ENCODE measurements at regions not wholly inside any gene's neighbourhood (a gene's known extent, or its start where the extent isn't known, plus 50 kb on each side); places are given as distances from the start of the nearest gene placed in this dataset.

DNA sequence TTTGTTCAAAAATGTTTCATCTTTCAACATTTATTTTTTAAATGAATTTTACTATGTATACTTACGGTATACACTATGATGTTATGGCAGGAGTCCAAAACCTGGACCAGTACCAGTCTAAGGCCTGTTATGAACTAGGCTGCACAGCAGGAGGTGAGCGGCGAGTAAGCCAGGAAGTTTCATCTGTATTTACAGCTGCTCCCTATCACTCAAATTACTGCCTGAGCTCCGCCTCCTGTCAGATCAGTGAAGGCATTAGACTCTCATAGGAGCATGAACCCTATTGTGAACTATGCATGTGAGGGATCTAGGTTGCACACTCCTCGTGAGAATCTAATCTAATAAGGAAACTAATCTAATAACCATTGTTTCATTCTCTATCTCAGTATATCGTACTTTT lies 715.5 kb upstream of the PTPRD start:
- TF ChIP-seq, protein P1, sequence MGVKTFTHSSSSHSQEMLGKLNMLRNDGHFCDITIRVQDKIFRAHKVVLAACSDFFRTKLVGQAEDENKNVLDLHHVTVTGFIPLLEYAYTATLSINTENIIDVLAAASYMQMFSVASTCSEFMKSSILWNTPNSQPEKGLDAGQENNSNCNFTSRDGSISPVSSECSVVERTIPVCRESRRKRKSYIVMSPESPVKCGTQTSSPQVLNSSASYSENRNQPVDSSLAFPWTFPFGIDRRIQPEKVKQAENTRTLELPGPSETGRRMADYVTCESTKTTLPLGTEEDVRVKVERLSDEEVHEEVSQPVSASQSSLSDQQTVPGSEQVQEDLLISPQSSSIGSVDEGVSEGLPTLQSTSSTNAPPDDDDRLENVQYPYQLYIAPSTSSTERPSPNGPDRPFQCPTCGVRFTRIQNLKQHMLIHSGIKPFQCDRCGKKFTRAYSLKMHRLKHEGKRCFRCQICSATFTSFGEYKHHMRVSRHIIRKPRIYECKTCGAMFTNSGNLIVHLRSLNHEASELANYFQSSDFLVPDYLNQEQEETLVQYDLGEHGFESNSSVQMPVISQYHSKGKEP (tag by site-specific recombination; IDR thresholded peaks at IDR 0.05), result no peak
- H3K36me3 ChIP-seq (ENCODE audit: control insufficient read depth in 2 of 2, insufficient read depth in 1 of 2, low read length in 2 of 2), result no peaks in the 10 kb centered on the region
- no peaks in the 10 kb centered on the region for H3K9me3 ChIP-seq (ENCODE audit: control insufficient read depth, insufficient read depth, low read depth, low read length)
- H3K4me1 ChIP-seq (ENCODE audit: control insufficient read depth, insufficient read depth, low read length), result no peaks in the 10 kb centered on the region
- no peak overlapping the region for H3K27ac ChIP-seq (ENCODE audit: extremely low read depth, low read depth, low read length)
- H3K4me3 ChIP-seq (ENCODE audit: low read depth, low read length), result no peak overlapping the region
- ChIA-PET CTCF (no interaction called here), POLR2A (no interaction called here)

- Histone ChIP-seq H3K4me1 (ENCODE audit: control insufficient read depth, insufficient read depth, low read length) (no peaks in the 10 kb centered on the region), H3K36me3 (ENCODE audit: control insufficient read depth in 2 of 2, insufficient read depth in 1 of 2, low read length in 2 of 2) (no peaks in the 10 kb centered on the region), H3K27ac (ENCODE audit: extremely low read depth, low read depth, low read length) (no peak overlapping the region), H3K4me3 (ENCODE audit: low read depth, low read length) (no peak overlapping the region), H3K9me3 (ENCODE audit: control insufficient read depth, insufficient read depth, low read depth, low read length) (no peaks in the 10 kb centered on the region)
- ChIA-PET CTCF (no interaction called here), POLR2A (no interaction called here)
- TF ChIP-seq ZNF426 (tag by site-specific recombination; IDR thresholded peaks at IDR 0.05) (no peak), ZNF302 (tag by site-specific recombination; IDR thresholded peaks at IDR 0.05; ENCODE audit: low read depth) (no peak), ZNF354C (tag by site-specific recombination; IDR thresholded peaks at IDR 0.05; ENCODE audit: borderline replicate concordance, low read depth) (no peak), OSR2 (tag by site-specific recombination; IDR thresholded peaks at IDR 0.05) (no peak), KLF8 (tag by site-specific recombination; IDR thresholded peaks at IDR 0.05) (no peak), ZNF664 (tag by site-specific recombination; IDR thresholded peaks at IDR 0.05) (no peak), ZNF501 (tag by site-specific recombination; IDR thresholded peaks at IDR 0.05) (no peak), ZNF174 (tag by site-specific recombination; IDR thresholded peaks at IDR 0.05) (no peak), ZNF280C (tag by site-specific recombination; IDR thresholded peaks at IDR 0.05) (no peak), ZNF184 (tag by site-specific recombination; IDR thresholded peaks at IDR 0.05) (no peak), ZNF777 (tag by site-specific recombination; IDR thresholded peaks at IDR 0.05; ENCODE audit: borderline replicate concordance) (no peak), IKZF3 (tag by site-specific recombination; IDR thresholded peaks at IDR 0.05) (no peak), PRDM10 (tag by site-specific recombination; IDR thresholded peaks at IDR 0.05) (no peak)
- TF ChIP-seq, protein P1 (tag by site-specific recombination; IDR thresholded peaks at IDR 0.05), result no peak
- TF ChIP-seq, protein P2, sequence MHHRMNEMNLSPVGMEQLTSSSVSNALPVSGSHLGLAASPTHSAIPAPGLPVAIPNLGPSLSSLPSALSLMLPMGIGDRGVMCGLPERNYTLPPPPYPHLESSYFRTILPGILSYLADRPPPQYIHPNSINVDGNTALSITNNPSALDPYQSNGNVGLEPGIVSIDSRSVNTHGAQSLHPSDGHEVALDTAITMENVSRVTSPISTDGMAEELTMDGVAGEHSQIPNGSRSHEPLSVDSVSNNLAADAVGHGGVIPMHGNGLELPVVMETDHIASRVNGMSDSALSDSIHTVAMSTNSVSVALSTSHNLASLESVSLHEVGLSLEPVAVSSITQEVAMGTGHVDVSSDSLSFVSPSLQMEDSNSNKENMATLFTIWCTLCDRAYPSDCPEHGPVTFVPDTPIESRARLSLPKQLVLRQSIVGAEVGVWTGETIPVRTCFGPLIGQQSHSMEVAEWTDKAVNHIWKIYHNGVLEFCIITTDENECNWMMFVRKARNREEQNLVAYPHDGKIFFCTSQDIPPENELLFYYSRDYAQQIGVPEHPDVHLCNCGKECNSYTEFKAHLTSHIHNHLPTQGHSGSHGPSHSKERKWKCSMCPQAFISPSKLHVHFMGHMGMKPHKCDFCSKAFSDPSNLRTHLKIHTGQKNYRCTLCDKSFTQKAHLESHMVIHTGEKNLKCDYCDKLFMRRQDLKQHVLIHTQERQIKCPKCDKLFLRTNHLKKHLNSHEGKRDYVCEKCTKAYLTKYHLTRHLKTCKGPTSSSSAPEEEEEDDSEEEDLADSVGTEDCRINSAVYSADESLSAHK (tag by site-specific recombination; IDR thresholded peaks at IDR 0.05), result no peak
Measured at GRCh38 chr9:11335011-11335410, 722.2 kb upstream of the PTPRD start.

Data from HEK293 (cell line).